Anterior cingulate cortex (tissue), 58 donors: ENCODE measurements at regions not wholly inside any gene's neighbourhood (a gene's known extent, or its start where the extent isn't known, plus 50 kb on each side); places are given as distances from the start of the nearest gene placed in this dataset.
A peak's percentile ranks its signal among the peaks of the same experiment; 100 is the strongest.

Experiments
- DNase-seq, 58 donors: peaks; one replicate each; lab custom pipeline; 2025; lab: John Stamatoyannopoulos, UW

GRCh38 chr14:100436745-100437406, 113.7 kb downstream of the SLC25A47 start:
- peak in 10 of 58 donors; percentile 3 to 51 (median 18) for DNase-seq

GRCh38 chr14:100438271-100438670, 115.1 kb downstream of the SLC25A47 start:
- DNase-seq = no peak

- peak in 25 of 58 donors; percentile 4 to 69 (median 32) for DNase-seq
Measured at GRCh38 chr14:100438678-100439592, 115.8 kb downstream of the SLC25A47 start.

DNA sequence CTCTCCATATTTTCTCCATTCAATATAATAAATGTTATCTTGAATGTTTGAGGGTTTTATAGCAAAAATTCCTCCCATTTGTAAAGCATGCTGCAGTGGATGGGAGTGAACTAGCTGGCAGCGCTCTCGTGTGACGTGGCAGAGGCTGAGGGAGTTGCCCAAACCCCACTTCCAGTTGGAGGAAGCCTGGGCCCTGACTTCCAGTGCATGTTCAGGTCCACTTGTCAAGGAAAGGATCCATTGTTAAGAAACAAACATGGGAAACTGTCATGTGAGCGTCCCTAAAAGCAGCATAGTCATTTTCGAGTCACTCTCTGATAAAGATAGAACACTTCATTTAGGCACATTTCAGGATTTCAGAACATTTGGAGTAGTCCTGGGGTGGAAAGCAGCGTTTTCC, 116.6 kb downstream of the SLC25A47 start:
- peak in 7 of 58 donors; percentile 9 to 60 (median 38) for DNase-seq

GRCh38 chr14:100440207-100440631, 117.1 kb downstream of the SLC25A47 start:
- DNase-seq = peak in 56 of 58 donors; percentile 7 to 84 (median 60)

DNA sequence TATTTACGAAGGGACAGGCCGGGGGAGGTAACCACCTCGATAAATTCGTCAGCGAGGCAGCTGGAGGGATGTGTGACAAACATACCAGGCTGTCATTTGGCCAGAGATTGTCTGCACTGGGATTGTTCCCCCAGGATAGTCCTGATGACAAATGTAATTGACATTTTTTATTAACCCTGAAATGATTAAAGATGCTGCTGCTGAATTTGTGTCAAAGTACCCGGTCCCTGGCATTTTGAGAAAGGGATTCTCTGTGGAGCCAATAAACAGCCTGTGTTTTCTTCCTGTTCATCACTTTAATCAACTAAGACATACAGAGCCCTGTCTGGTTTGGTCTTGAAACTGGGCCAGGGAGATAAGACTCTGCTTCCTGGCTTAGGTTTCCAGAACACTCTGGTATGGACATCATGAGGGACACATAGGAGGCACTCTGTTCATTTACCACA, 117.6 kb downstream of the SLC25A47 start:
- no peak for DNase-seq

DNA sequence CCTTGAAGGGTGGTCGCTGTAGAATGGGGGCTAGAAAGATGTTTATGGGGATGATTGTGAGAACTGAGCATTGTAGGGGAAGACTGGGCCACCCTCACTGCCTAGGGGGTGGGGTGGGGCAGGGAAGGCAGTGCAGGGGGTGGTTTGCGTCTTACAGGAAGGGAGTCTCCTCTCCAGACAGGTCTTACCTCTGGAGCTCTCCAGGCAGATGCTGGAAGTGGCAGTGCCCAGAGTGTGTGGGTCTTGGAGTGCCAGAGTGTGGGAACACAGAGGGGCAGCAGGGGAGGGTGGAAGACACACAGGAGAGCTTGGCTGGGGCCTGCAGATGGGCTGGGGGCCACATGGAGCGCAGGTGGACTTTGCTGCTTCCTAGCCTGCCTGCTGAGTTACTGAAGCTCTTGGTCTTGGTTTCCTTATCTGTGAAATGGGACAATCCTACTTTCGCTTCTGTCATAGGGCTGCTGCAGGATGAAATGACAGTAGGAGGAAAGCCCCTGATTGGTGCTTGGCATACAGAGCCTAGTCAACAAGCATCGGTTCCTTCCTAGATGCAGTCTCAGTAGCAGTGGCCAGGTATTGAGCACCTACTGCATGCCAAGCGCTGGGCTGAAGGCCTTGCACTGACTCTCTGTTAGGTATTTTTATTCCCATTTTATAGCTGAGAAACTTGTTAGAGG, 118.3 kb downstream of the SLC25A47 start:
- no peak for DNase-seq

DNA sequence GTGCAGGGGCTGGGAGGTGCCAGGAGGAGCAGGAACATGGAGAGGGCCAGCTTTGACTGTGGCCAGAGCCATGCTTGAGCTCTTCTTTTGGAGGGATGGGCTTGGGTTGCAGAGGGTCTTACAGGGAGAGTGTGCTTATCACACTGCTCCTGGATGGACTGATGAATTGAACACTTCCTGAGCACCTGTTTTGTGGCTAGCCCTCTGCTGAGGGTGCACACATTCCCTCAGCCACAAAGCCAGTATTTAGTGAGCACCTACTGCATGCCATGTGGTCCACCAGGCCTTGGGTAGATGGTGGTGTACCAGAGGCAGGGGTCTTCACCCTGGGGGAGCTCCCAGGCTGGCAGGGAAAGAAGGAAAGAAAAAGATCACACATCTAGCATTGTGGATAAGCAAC, 118.9 kb downstream of the SLC25A47 start:
- DNase-seq = no peak

- DNase-seq = no peak
Measured at GRCh38 chr14:100442498-100443490, 119.7 kb downstream of the SLC25A47 start.

DNA sequence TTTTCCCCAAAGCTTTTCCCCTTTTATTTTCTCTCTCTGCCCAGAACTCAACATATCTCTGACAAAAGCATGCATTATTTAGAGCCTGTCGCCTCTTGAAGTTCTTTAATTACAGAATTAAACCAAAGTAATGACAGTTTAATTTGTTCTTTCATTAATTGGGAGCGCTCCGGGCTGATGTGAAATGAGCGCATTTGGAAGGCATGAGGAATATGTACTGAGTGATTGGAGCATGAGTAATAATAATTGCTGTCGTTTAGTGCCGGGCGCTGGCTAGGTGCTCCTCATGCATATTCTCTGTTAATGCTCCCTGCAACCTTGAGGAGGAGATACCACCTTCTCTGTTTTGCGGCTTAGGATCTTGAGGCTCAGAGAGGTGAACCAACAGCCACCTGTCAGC, 120.5 kb downstream of the SLC25A47 start:
- DNase-seq = no peak

DNA sequence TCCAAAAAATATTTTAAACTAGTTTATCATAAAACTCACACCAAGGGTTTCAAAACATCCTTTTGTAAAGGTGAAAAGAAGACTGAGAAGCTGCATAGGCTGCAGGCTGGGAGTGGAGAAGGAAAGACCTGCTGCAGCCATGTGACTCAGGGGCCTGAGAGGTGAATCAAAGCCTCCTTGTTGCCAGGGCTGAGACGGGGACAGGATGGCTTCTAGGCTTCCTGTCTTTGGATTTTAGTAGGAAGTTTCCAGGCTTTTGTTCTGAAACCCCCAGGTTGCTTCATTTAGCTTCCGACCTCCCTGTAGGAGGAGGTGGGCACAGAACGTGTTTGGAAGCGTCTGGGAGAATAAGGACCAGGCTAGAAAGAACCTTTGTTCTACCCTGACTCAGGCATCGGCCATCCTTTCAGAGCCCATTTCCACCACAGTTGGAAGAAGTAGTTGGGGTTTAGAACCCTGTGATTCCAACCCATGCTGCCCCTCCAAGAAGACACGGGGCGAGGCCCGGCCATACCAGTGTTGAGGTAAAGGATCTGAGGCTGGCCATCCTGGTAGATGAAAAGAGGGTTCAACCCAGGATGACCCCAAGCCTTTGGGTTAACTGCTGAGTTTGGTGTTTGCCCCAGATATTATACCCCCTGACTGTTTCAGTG, 122.4 kb downstream of the SLC25A47 start:
- no peak for DNase-seq

DNA sequence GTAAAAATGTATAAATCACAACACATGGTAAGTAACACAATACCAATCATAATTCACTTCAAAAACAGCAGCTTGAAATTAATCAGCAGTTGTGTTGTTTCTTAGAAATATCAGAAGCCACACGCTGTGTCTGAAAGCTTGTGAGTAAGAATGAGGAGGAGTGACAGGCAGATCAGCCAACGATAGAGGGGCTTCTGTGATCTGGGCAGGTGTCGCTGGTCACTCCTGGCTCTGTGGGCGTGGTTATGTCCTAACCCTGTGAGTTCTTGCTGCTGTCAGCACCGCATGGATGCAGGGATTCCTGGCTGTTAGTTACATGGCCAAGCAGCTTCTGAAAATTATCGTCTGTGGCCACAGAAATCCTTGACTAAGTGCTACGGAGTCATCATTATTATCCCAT, 123.4 kb downstream of the SLC25A47 start:
- no peak for DNase-seq

DNA sequence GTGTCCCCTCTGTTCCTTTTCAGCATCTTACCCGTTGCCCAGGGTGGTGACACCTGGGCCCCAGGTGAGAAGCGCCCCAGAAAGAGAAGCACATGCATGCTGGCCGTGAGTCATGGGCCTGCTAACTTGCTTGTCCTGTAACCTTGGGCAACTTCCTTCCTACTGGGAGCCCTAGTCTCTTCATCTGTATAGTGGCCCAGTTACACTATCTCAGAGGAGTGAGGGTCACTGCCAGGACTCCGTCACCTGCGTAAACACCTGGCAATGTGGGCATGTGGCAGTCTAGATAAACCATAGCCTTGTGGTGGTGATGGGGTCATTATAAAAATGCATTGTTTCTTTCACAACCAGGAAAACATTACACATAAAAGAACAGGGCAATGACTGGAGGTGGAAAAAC, 125.2 kb downstream of the SLC25A47 start:
- DNase-seq = no peak

- DNase-seq = no peak
Measured at GRCh38 chr14:100449225-100449987, 126.3 kb downstream of the SLC25A47 start.

DNA sequence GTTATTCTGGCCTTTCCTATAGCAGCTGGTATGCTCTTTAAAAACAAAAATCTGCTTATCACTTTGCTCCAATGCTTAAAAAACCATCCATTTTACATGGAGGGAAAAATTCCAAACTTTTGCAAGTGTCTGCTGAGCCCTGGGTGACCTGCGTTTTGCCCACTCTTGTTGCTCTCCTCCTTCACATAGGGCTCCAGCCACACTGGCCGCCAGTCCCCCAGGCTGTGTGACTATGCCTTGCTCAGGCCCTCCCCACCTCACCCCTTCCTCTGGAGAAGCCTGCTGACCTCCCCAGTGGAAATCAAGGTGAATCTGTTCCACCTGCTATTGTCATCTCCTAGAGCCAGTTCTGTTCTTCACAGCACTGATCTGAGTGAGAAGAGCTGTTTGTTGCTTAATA, 126.9 kb downstream of the SLC25A47 start:
- no peak for DNase-seq

DNA sequence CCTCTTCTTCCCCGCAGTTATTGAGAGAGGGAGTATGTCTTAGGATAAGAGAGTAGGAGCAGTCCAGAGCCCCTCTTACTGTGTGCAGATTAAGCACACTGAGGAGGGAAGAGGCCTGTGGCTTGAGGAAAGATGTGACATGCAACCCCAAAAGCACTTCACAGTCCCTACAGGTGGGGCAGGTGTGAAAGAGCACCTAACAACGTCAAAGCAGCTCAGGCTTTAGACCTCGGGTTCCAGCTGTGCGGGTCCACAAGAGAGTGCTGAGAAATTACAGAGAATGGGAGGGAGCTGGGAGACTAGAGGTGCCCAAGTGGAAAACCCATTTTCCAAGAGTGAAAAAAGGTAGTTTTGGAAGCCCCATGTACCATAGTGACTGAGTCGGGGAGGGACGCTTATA, 127.6 kb downstream of the SLC25A47 start:
- DNase-seq = no peak

- no peak for DNase-seq
Measured at GRCh38 chr14:100451264-100451663, 128.1 kb downstream of the SLC25A47 start.

- no peak for DNase-seq
Measured at GRCh38 chr14:100453930-100454329, 130.8 kb downstream of the SLC25A47 start.
